NB4 (cell line): ENCODE measurements at regions not wholly inside any gene's neighbourhood (a gene's known extent, or its start where the extent isn't known, plus 50 kb on each side); places are given as distances from the start of the nearest gene placed in this dataset.

Experiments used
- DNase-seq: peaks from one replicate; pipeline ENCODE4 v3.0.0; 2010; ENCODE audit warnings: low read depth
- H3K4me3 ChIP-seq: one replicate; pipeline ENCODE4 v1.5.1; 2011; ENCODE audit warnings: mild to moderate bottlenecking, low read depth, low read length, moderate library complexity
- MYC ChIP-seq: IDR thresholded peaks from 2 replicates; pipeline ENCODE4 v1.6.1; 2011; ENCODE audit warnings: low read depth, low read length
- POLR2A ChIP-seq: IDR thresholded peaks from 2 replicates; pipeline ENCODE4 v1.6.1; 2011; ENCODE audit warnings: mild to moderate bottlenecking; ENCODE audit not compliant: insufficient read length; ENCODE audit errors: extremely low read depth
- TF ChIP-seq, protein P1 (sequence below): IDR thresholded peaks from 2 replicates; pipeline ENCODE4 v1.6.1; 2011; ENCODE audit warnings: low read depth, low read length
- TF ChIP-seq, protein P2 (sequence below): IDR thresholded peaks from one replicate; pipeline ENCODE4 v1.5.1; 2012; ENCODE audit warnings: low read depth, low read length

DNA sequence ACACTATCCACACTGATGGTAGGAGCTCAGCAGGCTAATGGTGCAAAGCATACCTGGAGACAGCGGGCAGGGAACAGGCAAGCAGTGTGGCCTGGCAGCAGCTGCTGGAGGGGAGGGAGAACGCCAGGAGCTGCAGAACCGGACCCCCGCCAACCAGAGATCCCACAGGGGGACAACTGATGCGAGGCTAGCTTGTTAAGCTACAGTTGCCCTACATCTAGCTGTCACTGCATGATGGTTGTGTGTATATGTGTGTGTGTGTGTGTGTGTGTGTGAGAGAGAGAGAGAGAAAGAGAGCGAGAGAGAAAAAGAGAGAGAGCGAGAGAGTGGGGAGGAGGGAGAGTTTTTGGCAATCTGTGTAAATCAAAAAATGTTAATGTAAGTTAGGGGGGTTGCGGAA lies 69.7 kb upstream of the NHSL1 start:
- H3K4me3 ChIP-seq, result no peak overlapping the region
- no peak for DNase-seq
- TF ChIP-seq MYC (no peak), POLR2A (no peak)
- TF ChIP-seq, protein P1, sequence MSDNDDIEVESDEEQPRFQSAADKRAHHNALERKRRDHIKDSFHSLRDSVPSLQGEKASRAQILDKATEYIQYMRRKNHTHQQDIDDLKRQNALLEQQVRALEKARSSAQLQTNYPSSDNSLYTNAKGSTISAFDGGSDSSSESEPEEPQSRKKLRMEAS, result no peak
- TF ChIP-seq, protein P2, sequence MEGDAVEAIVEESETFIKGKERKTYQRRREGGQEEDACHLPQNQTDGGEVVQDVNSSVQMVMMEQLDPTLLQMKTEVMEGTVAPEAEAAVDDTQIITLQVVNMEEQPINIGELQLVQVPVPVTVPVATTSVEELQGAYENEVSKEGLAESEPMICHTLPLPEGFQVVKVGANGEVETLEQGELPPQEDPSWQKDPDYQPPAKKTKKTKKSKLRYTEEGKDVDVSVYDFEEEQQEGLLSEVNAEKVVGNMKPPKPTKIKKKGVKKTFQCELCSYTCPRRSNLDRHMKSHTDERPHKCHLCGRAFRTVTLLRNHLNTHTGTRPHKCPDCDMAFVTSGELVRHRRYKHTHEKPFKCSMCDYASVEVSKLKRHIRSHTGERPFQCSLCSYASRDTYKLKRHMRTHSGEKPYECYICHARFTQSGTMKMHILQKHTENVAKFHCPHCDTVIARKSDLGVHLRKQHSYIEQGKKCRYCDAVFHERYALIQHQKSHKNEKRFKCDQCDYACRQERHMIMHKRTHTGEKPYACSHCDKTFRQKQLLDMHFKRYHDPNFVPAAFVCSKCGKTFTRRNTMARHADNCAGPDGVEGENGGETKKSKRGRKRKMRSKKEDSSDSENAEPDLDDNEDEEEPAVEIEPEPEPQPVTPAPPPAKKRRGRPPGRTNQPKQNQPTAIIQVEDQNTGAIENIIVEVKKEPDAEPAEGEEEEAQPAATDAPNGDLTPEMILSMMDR, result no peak

DNA sequence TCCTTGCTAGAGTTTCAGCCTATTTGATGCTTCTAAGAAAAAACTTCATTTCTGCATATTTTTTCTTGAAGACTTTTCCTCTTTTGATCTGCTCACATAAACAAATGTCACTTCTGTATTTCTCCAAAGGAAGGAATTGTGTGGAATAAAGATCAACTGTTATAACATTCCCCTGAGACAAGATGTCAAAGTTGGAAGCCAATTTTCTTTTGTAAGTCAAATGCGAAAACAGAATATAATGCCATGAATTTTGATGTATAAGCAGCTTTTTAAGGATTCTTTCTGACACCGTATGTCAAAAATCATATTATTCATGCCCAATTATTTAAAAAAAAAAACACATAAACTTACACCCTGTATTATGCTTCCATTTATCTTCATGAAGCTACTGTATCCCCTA lies 70.3 kb upstream of the NHSL1 start:
- TF ChIP-seq, protein P2, result no peak
- TF ChIP-seq MYC (no peak), POLR2A (no peak)
- TF ChIP-seq, protein P1, result no peak
- DNase-seq, result no peak
- no peak overlapping the region for H3K4me3 ChIP-seq

DNA sequence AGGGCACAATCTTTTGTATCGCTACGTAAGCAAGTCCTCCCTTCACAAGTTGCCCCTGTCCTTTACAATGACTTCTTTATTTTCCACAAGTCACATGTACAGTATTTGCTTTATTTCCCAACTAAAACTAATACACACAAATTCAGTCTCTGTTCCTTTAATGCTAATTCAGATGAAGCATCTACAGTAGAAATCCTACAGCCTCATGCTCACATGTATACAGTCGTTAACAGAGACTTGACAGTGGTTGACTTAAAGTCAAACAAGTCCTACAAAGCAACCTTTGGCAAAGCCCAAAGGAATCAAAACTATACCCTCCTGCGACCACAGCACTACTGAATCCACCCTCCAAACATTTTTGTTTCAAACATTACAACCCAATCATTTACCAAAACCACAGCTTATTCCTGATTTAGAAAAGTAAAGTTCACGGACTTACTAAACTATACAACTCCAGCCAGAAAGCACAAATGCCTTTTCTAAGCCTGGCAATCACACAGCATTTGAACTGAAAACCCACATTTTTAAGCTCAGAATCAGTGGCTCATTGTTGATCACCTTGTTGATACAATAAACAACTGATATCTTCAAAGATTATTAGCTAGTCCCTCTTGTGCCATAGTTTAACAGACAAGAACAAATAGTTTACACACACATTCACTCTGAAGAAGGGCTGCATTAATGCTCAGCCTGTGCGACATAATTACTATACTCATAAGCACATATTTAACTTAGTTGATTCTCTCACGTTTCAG lies 70.9 kb upstream of the NHSL1 start:
- no peak for TF ChIP-seq MYC
- TF ChIP-seq, protein P2, result no peak
- no peak for TF ChIP-seq POLR2A
- TF ChIP-seq, protein P1, result no peak
- no peak for DNase-seq
- H3K4me3 ChIP-seq, result no peak overlapping the region

DNA sequence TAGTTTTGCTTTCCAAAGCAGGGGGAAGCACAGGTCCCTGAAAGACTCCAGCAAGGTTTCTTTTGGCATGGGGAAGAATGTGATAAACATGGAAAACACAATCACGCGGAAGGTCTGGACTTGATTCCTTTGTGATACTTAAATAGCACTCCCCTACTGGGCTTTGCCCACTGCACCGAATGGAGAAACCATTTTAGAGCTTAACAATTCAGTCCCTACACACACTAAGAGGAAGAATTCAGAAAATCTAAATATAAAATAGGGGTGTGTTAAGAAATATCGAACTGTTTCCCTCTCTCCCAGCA lies 71.4 kb upstream of the NHSL1 start:
- no peak for DNase-seq
- no peak overlapping the region for H3K4me3 ChIP-seq
- TF ChIP-seq, protein P1, result no peak
- TF ChIP-seq, protein P2, result no peak
- TF ChIP-seq POLR2A, result no peak
- TF ChIP-seq MYC, result no peak

DNA sequence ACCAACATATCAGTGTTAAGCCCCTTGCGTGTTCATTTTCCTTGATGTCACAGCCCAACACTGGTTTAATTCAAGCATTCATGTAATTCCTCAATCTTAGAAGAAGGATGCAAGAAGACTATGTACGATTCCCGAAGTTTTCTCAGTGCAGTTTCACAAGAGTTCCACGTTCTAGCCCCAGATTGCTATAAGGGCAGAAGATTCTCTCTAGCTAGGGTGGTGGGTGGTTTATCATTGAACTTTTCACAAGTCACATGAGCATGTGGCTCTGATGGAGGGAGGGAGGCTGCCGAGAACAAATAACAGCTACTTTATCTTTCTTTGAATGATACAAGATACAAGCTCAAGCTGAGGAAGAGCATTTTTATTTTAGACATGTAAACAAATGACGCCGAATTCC lies 71.9 kb upstream of the NHSL1 start:
- DNase-seq, result no peak

More for the DNA sequence above, 71.9 kb upstream of the NHSL1 start:
- no peak overlapping the region for H3K4me3 ChIP-seq
- TF ChIP-seq, protein P2, result no peak
- TF ChIP-seq MYC (no peak), POLR2A (no peak)
- TF ChIP-seq, protein P1, result no peak
